ENCODE measurements at regions not wholly inside any gene's neighbourhood (a gene's known extent, or its start where the extent isn't known, plus 50 kb on each side); places are given as distances from the start of the nearest gene placed in this dataset.
"Not testable (repeated sequence)": the region's sequence is repeated elsewhere in the genome, so short reads cannot be mapped to it uniquely, and the experiment has no call there.

GRCh38 chrX:3476973-3477372 lies 130.5 kb upstream of the MXRA5 start:
- H3K36me3 ChIP-seq (ENCODE audit: low read depth) = no peaks in the 10 kb centered on the region
- no peak for DNase-seq (ENCODE audit: low spot score)
- H3K27me3 ChIP-seq (ENCODE audit: insufficient read depth, poor library complexity, severe bottlenecking) = no peaks in the 10 kb centered on the region
- no peak for ATAC-seq (ENCODE audit: low read depth)
- no peak overlapping the region for H3K27ac ChIP-seq (ENCODE audit: poor library complexity, severe bottlenecking)
- no peak for TF ChIP-seq CTCF (IDR thresholded peaks at IDR 0.05; ENCODE audit: poor library complexity, severe bottlenecking)
- no peaks in the 10 kb centered on the region for H3K4me1 ChIP-seq (ENCODE audit: insufficient read depth, poor library complexity, severe bottlenecking)
- H3K9me3 ChIP-seq (ENCODE audit: severe bottlenecking) = no peaks in the 10 kb centered on the region
- no peak overlapping the region for H3K4me3 ChIP-seq (ENCODE audit: severe bottlenecking)

GRCh38 chrX:3470211-3470679 lies 123.8 kb upstream of the MXRA5 start:
- ATAC-seq (ENCODE audit: low read depth) = peak; percentile 48; the same call in 1 of the 3 replicates

GRCh38 chrX:3468031-3468430 lies 121.6 kb upstream of the MXRA5 start:
- H3K4me3 ChIP-seq (ENCODE audit: severe bottlenecking) = no peak overlapping the region
- no peak for ATAC-seq (ENCODE audit: low read depth)
- H3K27me3 ChIP-seq (ENCODE audit: insufficient read depth, poor library complexity, severe bottlenecking) = no peaks in the 10 kb centered on the region
- no peak for TF ChIP-seq CTCF (IDR thresholded peaks at IDR 0.05; ENCODE audit: poor library complexity, severe bottlenecking)
- no peaks in the 10 kb centered on the region for H3K36me3 ChIP-seq (ENCODE audit: low read depth)
- no peak overlapping the region for H3K27ac ChIP-seq (ENCODE audit: poor library complexity, severe bottlenecking)
- DNase-seq (ENCODE audit: low spot score) = no peak
- H3K4me1 ChIP-seq (ENCODE audit: insufficient read depth, poor library complexity, severe bottlenecking) = no peaks in the 10 kb centered on the region
- no peaks in the 10 kb centered on the region for H3K9me3 ChIP-seq (ENCODE audit: severe bottlenecking)

More at GRCh38 chrX:3470211-3470679, 123.8 kb upstream of the MXRA5 start:
- H3K27ac ChIP-seq (ENCODE audit: poor library complexity, severe bottlenecking); DNase-seq (ENCODE audit: low spot score); H3K4me3 ChIP-seq (ENCODE audit: severe bottlenecking); H3K9me3 ChIP-seq (ENCODE audit: severe bottlenecking); H3K36me3 ChIP-seq (ENCODE audit: low read depth); H3K27me3 ChIP-seq (ENCODE audit: insufficient read depth, poor library complexity, severe bottlenecking); H3K4me1 ChIP-seq (ENCODE audit: insufficient read depth, poor library complexity, severe bottlenecking): not testable (repeated sequence)

- TF ChIP-seq CTCF (IDR thresholded peaks at IDR 0.05; ENCODE audit: poor library complexity, severe bottlenecking) = no peak
- Histone ChIP-seq H3K4me1 (ENCODE audit: insufficient read depth, poor library complexity, severe bottlenecking) (no peaks in the 10 kb centered on the region), H3K36me3 (ENCODE audit: low read depth) (no peaks in the 10 kb centered on the region), H3K9me3 (ENCODE audit: severe bottlenecking) (no peaks in the 10 kb centered on the region), H3K27me3 (ENCODE audit: insufficient read depth, poor library complexity, severe bottlenecking) (no peaks in the 10 kb centered on the region), H3K27ac (ENCODE audit: poor library complexity, severe bottlenecking) (no peak overlapping the region), H3K4me3 (ENCODE audit: severe bottlenecking) (no peak overlapping the region)
- ATAC-seq (ENCODE audit: low read depth) (no peak), DNase-seq (ENCODE audit: low spot score) (no peak)
These were observed 118.6 kb upstream of the MXRA5 start for GRCh38 chrX:3465017-3465416.

- no peak for TF ChIP-seq CTCF (IDR thresholded peaks at IDR 0.05; ENCODE audit: poor library complexity, severe bottlenecking)
- ATAC-seq (ENCODE audit: low read depth) (no peak), DNase-seq (ENCODE audit: low spot score) (no peak)
- Histone ChIP-seq H3K27me3 (ENCODE audit: insufficient read depth, poor library complexity, severe bottlenecking) (no peaks in the 10 kb centered on the region), H3K36me3 (ENCODE audit: low read depth) (no peaks in the 10 kb centered on the region), H3K27ac (ENCODE audit: poor library complexity, severe bottlenecking) (no peak overlapping the region), H3K4me3 (ENCODE audit: severe bottlenecking) (no peak overlapping the region), H3K9me3 (ENCODE audit: severe bottlenecking) (no peaks in the 10 kb centered on the region), H3K4me1 (ENCODE audit: insufficient read depth, poor library complexity, severe bottlenecking) (no peaks in the 10 kb centered on the region)
These were observed 115.7 kb upstream of the MXRA5 start for GRCh38 chrX:3462166-3462508.
